ENCODE measurements at regions not wholly inside any gene's neighbourhood (a gene's known extent, or its start where the extent isn't known, plus 50 kb on each side); places are given as distances from the start of the nearest gene placed in this dataset.

DNA sequence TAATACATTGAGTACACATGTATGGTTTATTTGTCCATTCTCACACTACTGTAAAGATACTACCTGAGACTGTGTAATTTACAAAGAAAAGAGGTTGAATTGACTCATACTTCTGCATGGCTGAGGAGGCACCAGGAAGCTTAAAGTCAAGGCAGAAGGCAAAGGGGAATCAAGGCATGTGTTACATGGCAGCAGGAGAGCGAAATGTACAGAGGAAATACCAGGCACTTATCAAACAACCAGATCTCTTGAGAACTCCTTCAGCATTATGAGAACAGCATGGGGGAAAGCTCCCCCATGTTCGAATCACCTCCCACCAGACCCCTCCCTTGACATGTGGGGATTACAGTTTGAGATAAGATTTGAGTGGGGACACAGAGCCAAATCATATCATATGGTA lies 666.3 kb downstream of the ZBBX start:
- Histone ChIP-seq H3K4me3 (no peak overlapping the region), H3K4me1 (replicated peaks in 1 of 2; ENCODE audit: control insufficient read depth in 2 of 2, insufficient read depth in 2 of 2, low read length in 2 of 2) (no peaks in the 10 kb centered on the region), H3K27ac (ENCODE audit: extremely low read depth, low read depth, low read length) (no peak overlapping the region), H3K9me3 (replicated peaks; ENCODE audit: control insufficient read depth, insufficient read depth, low read depth, low read length) (no peaks in the 10 kb centered on the region), H3K9me1 (ENCODE audit: control insufficient read depth, insufficient read depth, low read length) (no peaks in the 10 kb centered on the region), H4K20me1 (replicated peaks; ENCODE audit: control insufficient read depth, insufficient read depth, low read length) (no peaks in the 10 kb centered on the region), H3K79me2 (ENCODE audit: control insufficient read depth, insufficient read depth, low read length) (no peaks in the 10 kb centered on the region), H3K27me3 (ENCODE audit: control insufficient read depth in 2 of 2, insufficient read depth in 2 of 2, low read length in 2 of 2) (no peaks in the 10 kb centered on the region), H3K4me2 (ENCODE audit: insufficient read depth, low read length) (no peak overlapping the region), H2AFZ (ENCODE audit: low read depth, low read length) (no peak overlapping the region), H3K36me3 (ENCODE audit: control insufficient read depth, insufficient read depth, low read length) (no peaks in the 10 kb centered on the region), H3K9ac (ENCODE audit: insufficient read depth in 1 of 2, low read depth in 2 of 2, low read length in 2 of 2) (no peak overlapping the region)
- 10% methylated on average over 2 of the region's 2 CpGs for WGBS (ENCODE audit: insufficient coverage, low coverage, missing lambda C conversion rate)
- BruUV-seq (replicated peaks): no TSS peak
- DNase-seq (ENCODE audit: extremely low read depth in 1 of 4, low spot score in 3 of 4) (no peak), FAIRE-seq (no peak), ATAC-seq (no peak)
- in situ Hi-C loops (cut with MboI): no loop called here
- CTCF ChIA-PET (ENCODE audit: low intra/inter-chr PET ratio): no interaction called here
- intact Hi-C loops (cut with micrococcal nuclease): no loop called here
- POLR2A ChIA-PET: no interaction called here
- TF ChIP-seq, protein P1, sequence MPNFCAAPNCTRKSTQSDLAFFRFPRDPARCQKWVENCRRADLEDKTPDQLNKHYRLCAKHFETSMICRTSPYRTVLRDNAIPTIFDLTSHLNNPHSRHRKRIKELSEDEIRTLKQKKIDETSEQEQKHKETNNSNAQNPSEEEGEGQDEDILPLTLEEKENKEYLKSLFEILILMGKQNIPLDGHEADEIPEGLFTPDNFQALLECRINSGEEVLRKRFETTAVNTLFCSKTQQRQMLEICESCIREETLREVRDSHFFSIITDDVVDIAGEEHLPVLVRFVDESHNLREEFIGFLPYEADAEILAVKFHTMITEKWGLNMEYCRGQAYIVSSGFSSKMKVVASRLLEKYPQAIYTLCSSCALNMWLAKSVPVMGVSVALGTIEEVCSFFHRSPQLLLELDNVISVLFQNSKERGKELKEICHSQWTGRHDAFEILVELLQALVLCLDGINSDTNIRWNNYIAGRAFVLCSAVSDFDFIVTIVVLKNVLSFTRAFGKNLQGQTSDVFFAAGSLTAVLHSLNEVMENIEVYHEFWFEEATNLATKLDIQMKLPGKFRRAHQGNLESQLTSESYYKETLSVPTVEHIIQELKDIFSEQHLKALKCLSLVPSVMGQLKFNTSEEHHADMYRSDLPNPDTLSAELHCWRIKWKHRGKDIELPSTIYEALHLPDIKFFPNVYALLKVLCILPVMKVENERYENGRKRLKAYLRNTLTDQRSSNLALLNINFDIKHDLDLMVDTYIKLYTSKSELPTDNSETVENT (CRISPR knock-in tag; IDR thresholded peaks at IDR 0.05): no peak
- TF ChIP-seq SMAD1 (IDR thresholded peaks at IDR 0.05; ENCODE audit: low read depth, low read length, partially characterized antibody): no peak
- no peak for TF ChIP-seq POLR2AphosphoS2 (IDR thresholded peaks at IDR 0.05; ENCODE audit: low read length)
- TF ChIP-seq, protein P2, sequence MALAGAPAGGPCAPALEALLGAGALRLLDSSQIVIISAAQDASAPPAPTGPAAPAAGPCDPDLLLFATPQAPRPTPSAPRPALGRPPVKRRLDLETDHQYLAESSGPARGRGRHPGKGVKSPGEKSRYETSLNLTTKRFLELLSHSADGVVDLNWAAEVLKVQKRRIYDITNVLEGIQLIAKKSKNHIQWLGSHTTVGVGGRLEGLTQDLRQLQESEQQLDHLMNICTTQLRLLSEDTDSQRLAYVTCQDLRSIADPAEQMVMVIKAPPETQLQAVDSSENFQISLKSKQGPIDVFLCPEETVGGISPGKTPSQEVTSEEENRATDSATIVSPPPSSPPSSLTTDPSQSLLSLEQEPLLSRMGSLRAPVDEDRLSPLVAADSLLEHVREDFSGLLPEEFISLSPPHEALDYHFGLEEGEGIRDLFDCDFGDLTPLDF (CRISPR knock-in tag; IDR thresholded peaks at IDR 0.05): no peak
- no peak for TF ChIP-seq ZC3H11A (IDR thresholded peaks at IDR 0.05; ENCODE audit: low read depth, low read length)
- TF ChIP-seq, protein P3, sequence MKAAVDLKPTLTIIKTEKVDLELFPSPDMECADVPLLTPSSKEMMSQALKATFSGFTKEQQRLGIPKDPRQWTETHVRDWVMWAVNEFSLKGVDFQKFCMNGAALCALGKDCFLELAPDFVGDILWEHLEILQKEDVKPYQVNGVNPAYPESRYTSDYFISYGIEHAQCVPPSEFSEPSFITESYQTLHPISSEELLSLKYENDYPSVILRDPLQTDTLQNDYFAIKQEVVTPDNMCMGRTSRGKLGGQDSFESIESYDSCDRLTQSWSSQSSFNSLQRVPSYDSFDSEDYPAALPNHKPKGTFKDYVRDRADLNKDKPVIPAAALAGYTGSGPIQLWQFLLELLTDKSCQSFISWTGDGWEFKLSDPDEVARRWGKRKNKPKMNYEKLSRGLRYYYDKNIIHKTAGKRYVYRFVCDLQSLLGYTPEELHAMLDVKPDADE (conservative IDR thresholded peaks at IDR 0.05; ENCODE audit: control insufficient read depth, low read depth, low read length): no peak
- TF ChIP-seq, protein P4, sequence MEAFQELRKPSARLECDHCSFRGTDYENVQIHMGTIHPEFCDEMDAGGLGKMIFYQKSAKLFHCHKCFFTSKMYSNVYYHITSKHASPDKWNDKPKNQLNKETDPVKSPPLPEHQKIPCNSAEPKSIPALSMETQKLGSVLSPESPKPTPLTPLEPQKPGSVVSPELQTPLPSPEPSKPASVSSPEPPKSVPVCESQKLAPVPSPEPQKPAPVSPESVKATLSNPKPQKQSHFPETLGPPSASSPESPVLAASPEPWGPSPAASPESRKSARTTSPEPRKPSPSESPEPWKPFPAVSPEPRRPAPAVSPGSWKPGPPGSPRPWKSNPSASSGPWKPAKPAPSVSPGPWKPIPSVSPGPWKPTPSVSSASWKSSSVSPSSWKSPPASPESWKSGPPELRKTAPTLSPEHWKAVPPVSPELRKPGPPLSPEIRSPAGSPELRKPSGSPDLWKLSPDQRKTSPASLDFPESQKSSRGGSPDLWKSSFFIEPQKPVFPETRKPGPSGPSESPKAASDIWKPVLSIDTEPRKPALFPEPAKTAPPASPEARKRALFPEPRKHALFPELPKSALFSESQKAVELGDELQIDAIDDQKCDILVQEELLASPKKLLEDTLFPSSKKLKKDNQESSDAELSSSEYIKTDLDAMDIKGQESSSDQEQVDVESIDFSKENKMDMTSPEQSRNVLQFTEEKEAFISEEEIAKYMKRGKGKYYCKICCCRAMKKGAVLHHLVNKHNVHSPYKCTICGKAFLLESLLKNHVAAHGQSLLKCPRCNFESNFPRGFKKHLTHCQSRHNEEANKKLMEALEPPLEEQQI (IDR thresholded peaks at IDR 0.05): no peak
- no peak for TF ChIP-seq CBX5 (IDR thresholded peaks at IDR 0.05; ENCODE audit: borderline replicate concordance, low read depth)
- TF ChIP-seq, protein P5, sequence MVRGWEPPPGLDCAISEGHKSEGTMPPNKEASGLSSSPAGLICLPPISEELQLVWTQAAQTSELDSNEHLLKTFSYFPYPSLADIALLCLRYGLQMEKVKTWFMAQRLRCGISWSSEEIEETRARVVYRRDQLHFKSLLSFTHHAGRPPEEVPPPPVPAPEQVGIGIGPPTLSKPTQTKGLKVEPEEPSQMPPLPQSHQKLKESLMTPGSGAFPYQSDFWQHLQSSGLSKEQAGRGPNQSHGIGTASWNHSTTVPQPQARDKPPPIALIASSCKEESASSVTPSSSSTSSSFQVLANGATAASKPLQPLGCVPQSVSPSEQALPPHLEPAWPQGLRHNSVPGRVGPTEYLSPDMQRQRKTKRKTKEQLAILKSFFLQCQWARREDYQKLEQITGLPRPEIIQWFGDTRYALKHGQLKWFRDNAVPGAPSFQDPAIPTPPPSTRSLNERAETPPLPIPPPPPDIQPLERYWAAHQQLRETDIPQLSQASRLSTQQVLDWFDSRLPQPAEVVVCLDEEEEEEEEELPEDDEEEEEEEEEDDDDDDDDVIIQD (CRISPR knock-in tag; IDR thresholded peaks at IDR 0.05): no peak
- TF ChIP-seq SAFB2 (IDR thresholded peaks at IDR 0.05; ENCODE audit: borderline replicate concordance, low read depth, low read length, severe bottlenecking): no peak
- no peak for TF ChIP-seq MTA2 (IDR thresholded peaks at IDR 0.05; ENCODE audit: low read depth)
- no peak for TF ChIP-seq ZNF24 (IDR thresholded peaks at IDR 0.05)
- TF ChIP-seq, protein P6, sequence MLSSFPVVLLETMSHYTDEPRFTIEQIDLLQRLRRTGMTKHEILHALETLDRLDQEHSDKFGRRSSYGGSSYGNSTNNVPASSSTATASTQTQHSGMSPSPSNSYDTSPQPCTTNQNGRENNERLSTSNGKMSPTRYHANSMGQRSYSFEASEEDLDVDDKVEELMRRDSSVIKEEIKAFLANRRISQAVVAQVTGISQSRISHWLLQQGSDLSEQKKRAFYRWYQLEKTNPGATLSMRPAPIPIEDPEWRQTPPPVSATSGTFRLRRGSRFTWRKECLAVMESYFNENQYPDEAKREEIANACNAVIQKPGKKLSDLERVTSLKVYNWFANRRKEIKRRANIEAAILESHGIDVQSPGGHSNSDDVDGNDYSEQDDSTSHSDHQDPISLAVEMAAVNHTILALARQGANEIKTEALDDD (IDR thresholded peaks at IDR 0.05): no peak
- no peak for TF ChIP-seq PRPF4 (IDR thresholded peaks at IDR 0.05; ENCODE audit: insufficient read depth, low read depth, low read length, poor library complexity, severe bottlenecking)

Data from K562 (cell line).